Stimulated activated CD4-positive, alpha-beta T cell treated with anti-CD3 and anti-CD28 coated beads, Interleukin-4, amount 100 ng/mL, for 4 hours (primary cell): ENCODE measurements at regions not wholly inside any gene's neighbourhood (a gene's known extent, or its start where the extent isn't known, plus 50 kb on each side); places are given as distances from the start of the nearest gene placed in this dataset.

Experiments used
- DNase-seq, 2 experiments: peaks; one replicate each; pipeline ENCODE4 v3.0.0-alpha.2; 2020

DNA sequence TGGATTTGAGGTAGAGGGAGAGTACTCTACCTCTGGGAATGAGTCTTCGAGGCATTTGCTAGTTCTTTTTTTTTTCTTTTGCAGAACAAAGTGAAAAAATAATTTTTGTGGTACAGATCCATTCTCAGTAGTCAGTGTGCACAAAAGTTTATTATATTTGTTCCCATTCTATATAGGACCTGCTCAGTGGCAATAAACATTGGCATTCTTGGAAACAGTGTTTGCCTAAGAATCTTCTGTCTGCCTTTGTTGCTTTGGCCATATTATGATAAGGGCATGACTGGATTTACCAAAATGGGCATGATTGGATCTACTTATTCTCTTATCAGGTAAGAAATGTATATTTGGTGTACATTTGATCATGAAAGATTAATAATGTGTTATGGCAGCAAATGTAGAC lies 583.3 kb downstream of the PLCL1 start:
- no peak for DNase-seq

DNA sequence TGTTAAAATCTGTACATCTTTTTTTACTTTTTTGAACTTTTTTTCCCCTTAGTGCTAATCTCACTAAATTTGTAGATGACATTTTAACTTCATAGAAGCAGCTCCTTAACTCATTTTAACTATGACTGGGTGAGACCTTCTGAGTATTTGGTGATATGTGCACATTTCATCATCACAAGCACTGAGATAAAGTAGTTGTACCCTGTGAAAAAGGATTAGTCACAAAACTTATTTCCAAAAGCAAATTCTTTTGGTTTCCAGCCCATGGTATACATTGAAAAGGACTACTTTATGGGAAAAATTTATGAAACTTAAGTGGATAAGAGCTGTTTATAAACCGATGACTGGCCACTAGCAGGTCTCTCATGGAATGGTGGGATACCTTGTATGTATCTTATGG lies 581.5 kb downstream of the PLCL1 start:
- DNase-seq: no peak

DNA sequence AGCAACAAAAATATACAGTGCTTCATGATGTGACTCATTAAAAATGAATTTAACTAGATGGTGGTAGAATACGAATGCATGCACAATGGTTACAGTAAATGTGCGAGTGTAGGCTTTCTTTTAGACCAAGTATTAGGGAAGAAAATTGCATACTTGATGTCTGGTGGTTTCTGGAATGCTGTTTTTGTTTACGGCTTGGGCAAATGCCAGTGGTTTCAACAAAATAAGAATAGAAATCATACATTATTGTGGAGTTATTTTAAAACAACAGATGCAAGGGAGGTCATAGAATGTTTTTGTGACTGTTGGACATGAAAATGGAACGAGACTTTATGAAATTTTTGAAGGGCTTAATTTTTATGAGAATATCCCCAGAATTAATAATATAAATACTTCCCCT lies 580.9 kb downstream of the PLCL1 start:
- no peak for DNase-seq

DNA sequence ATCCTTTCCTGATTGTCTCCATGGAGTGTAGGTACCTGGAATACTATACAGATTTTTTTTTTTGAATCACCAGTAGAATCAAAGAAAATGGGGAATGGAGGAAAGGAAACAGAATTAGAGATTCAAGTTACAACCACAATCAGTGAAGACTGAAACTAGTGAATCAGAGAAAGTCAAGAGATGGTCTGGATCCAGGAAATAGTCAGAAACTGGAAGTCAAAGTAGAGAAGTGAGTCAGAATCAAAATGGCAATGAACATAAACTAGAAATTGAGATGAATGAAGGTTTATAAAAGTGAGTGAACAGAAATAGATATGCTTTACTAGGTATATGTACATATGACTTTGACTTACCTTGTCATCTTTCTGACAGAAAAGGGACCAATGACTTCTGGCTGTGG lies 579.0 kb downstream of the PLCL1 start:
- no peak for DNase-seq

DNA sequence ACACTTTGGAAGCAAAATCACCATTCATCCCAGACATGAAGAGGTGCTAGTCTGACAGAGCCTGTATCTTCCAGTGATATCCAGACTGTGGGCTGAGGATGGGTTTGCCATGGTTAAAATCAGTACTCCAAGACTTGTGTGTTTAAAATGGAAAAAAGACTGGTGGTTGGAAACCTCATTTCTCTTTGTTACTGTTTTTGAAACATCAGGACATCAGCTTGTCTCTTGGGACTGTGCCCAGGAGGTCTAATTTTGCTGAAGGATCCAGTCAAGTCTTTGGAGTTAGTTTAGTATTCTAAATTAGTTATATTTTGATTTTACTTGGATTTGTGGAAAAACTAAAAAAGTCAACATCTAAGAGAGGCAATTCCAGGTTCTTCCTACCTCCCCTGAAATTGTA lies 578.4 kb downstream of the PLCL1 start:
- DNase-seq: no peak

DNA sequence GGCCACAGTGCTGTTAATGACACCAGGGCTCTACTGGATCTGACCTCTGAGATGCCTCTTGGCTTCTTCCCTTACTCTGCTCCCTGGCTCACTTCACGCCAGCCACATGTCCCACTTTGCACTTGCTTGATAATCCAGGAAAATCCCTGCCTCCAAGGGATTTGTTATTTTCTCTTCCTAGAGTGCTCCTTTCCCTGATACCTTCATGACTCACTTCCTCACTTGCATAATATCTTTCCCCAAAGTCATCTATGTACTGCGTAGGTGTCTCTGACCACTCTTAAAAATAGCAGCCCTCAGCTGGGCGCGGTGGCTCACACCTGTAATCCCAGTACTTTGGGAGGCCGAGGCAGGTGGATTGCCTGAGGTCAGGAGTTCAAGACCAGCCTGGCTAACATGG lies 572.3 kb downstream of the PLCL1 start:
- DNase-seq: no peak

DNA sequence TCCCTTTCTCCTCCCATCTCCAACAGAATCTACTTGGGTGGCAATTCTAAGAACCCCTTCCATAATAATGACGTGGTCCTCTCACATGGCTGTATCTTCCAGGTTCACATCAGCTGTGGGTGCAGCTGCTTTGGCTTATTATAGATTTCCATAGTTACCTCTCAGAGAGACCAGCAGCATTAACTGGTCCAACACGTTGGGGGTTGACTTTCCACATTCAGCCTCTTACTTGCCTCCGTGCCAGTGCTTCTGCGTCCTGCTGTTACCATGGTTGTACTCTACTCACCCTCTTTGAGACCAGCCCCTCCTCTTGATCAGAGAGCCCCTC lies 570.7 kb downstream of the PLCL1 start:
- no peak for DNase-seq

DNA sequence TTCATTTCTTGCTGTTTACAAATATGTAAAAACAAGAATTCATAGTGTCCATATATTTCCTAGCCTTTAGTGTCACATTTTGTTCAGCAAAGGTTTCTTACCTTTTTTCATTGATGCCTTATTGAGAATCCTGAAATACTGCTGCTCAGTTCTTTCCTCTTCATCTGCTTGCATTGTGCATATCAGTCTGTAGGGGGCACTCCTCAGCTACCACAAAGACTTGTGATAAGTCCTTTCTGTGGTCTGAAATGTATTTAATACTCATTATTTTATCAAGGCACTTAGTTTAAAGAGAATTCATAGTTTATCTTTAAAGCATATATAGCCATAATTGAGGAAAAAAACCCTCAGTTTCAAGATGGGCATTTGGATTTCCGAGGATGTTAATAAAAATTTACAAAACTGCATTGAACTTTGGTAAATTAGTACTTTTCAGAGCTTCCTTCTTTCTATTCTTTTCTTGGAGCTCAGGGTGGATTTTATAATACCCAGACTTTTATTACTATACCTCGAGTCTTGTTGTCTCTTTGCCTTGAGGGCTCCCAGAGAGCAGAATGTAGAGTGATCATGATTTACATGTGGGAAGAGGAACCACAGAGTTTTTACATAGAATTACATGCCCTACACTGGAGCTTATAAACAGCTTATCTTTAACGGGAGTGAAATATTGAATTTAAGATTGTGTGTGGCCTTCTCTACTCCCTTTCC lies 570.1 kb downstream of the PLCL1 start:
- no peak for DNase-seq

DNA sequence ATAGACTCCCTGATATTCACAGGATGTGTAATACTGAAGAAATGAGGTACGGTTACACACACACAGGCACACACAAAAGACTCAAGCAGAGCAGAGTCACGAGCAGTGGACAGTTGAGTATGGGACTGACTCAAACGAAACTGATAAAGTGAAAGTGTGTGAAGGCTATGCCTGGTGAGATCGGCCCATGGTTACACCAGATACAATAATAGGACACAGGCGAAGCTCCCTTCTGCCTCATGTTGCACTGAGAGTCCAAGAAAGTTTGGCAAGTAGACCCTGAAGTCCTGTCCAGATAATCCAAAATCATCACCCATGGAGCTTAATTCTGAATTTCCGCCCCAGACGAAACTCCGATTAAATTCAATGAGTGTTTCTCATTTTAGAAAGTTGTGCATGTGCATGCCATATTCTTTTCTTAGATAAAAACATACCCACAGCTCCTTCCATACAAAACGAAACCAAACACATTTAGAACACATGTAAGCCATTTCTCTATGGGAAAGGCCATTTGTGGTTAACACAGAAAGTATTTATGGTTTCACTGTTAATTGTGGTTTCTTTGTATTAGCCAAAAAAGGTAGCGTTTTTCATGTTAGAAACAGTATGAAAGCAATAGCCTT lies 567.6 kb downstream of the PLCL1 start:
- DNase-seq: no peak

DNA sequence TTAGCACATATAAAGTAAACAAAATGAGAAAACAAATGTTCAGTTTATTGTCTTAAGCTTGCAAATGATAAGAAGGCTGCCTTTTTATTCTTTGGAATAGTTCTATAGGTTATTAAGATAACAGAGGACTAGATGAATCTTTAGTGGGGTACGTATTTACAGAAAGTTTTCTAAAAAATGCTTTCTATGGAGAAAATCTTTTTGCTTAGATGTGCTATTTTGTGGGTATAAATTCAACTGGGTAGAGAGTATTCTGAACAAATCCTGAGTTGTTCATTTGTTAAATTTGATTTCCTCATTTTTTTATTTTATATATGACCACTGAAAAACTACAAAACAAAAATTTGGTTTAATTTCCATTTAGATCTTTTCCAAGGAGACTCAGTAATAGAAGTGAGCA lies 566.9 kb downstream of the PLCL1 start:
- DNase-seq: no peak

DNA sequence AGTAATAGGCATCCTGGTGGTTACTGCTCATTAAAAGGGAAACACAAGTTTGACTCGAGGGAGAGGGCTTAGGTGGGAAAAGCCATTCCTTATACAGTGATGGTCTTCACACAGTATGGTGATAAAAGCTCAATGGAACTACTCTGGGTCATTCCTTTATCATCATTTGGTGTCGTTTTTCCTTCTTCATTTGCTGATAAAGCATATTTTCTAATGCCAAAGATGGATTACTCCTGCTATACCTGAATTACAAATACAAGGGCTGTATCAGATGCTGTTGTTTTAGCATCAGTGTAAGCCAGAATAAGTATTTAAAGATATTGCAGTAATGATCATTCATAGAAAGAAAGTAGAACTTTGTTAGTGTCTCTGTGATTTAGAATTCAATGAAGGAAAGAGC lies 563.7 kb downstream of the PLCL1 start:
- no peak for DNase-seq

DNA sequence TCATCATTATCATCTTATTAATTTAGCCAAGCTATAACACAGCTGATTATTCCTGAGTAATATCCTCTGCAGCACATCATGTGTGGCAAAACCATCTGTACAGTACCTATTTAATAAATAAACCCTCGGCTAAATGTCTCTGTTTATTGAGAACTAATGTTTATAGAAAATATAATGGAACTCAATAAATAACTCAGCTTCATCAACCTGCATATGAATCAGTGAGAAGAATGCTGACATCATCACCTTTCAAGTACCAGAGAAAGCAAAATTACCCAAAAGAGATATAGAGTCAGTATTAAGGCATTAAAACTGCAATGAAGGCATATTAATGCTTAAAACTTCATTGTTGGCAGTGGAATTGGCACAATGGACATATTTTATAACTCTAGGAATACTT lies 558.3 kb downstream of the PLCL1 start:
- no peak for DNase-seq

DNA sequence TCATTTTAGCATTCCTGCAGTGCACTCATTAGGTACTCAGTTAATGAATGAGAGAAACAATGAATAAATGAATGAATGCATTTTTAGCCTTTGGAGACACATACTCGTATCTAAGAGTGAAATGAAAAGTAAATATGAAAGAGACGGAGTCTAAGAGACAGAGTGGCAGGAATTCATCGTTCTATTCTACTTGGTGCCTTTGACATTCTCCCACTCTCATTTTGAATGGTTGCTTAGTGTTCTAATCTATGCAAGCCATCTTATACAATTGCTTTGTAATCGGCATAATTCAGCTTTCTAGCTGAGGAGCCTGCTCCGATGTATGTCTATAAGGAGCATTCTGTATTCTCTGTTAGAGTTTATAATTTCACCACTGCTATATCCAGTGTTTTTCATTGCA lies 554.9 kb downstream of the PLCL1 start:
- no peak for DNase-seq

DNA sequence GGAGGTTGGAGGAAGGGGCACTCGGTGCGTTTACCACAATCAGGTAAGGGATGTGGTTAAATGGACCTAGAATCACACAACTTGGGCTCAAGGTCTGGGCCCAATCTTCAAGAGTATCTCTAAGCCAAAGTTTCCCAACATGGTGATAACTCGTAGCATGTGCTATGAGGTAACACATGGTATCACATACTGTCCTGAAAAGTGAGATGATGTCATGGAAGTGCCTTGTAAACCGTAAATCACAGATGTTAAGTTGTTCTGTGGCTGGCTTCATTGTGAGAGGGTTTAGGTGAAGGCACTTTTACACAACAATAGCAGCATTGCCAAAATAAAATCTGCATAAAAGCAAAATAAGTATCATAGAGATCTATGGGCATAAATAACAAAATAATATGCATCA lies 551.8 kb downstream of the PLCL1 start:
- no peak for DNase-seq

DNA sequence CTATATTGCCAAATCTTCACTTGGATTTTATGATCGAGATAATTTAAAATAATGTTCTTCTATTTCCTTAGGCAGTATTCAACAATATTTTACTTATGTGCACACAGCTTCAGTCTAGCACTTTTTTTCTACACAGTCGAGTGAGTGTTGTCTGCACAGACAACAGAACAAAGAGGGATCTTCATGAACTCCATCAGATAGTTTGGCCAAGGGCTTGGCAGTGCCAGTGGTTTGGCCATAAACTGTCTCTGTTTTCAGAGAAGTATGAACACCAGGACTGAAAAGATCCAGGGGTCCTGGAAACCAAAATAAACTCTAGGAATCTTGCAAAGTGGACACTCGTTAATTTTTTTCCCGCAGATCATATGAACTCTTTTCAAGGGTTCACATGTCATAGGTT lies 547.3 kb downstream of the PLCL1 start:
- DNase-seq: no peak

DNA sequence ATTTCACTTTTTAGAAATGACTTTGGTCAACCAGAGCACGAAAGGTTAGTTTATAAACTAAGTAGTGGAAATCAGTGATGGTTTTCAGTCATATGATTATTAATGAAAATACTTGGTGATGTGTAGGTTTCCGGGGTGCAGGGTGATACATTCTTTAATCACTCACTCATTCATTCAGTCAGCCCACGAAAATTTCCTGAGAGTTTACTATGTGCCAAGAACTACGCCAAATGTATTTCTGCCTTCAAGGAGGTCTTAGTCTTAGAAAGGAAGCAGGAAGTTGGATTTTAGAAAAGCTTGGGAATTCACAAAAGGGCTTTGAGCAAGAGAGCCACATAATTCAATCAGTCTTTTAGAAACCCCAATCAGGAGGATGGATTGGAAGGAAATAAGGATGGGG lies 543.6 kb downstream of the PLCL1 start:
- DNase-seq: no peak

DNA sequence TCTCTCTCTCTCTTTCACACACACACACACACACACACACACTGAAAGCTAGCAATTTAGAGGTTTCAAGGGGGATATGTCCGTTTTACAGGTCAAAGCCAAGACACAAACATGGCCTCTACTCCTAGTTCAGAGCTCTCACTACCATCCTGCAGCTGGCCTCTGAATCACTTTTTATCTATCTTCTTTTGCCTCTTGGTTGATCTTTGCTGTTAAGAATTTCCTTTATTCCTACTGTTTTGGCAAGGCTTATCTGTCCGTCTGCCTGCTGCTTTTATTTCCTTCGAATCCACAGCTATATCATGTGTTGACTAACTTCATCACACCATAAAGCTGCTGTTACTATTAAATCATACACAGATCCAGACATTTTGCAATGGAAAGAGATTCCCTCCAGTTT lies 543.0 kb downstream of the PLCL1 start:
- no peak for DNase-seq

DNA sequence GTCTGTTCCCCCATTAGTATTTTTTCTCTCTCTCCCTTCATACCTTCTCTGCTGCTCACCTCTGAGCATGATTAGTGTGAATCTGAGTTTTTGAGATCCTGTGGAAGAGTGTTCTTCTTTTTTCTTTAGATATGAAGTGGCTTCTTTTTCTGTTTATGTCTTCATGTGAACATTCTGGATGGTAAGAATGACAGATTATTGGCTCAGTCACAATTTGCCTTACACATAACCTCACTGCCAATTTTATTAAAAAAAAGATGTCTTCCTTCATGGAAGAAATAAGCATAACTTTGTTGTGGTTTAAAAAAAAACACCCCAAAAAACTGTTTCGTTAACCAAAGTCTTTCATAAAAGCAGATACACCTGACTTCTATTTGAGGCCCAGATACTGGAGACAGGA lies 539.1 kb downstream of the PLCL1 start:
- no peak for DNase-seq

DNA sequence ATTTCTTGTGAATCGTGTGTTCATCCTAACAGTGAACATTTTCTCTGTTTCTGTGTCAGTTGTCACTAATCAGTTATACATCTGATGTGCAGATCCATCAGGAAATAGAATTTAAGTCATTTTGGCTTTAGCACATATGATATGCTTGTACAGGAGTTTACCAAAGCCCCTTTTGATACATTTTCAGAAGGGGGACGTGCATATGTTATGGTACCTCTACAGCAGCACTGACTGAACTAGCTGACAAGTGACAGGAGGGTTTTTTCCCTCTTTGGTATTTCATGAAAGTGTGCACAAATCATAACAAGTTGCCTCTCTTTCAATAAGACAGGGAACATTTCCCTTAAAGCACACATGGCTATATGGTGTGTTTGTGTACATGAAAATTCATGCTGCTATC lies 536.5 kb downstream of the PLCL1 start:
- no peak for DNase-seq

DNA sequence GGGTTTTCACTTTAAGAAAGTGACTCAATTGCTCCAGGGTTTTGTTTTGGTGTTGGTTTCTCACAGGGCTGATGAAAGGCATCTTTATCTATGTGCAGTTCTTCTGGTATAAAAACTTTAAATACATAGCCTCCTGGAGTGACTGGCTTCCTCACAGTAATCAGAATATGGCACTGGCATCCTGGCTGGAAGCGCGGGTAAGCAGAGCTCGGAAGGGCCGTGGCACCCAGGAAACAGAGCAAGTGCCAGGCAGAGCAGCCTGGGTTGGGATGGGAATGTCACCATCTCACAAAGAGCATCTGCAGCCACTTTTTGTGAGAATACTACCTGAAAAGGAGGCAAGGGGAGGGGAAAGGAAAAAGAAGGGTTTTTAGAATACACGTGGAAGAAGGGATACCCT lies 534.7 kb downstream of the PLCL1 start:
- DNase-seq: no peak

DNA sequence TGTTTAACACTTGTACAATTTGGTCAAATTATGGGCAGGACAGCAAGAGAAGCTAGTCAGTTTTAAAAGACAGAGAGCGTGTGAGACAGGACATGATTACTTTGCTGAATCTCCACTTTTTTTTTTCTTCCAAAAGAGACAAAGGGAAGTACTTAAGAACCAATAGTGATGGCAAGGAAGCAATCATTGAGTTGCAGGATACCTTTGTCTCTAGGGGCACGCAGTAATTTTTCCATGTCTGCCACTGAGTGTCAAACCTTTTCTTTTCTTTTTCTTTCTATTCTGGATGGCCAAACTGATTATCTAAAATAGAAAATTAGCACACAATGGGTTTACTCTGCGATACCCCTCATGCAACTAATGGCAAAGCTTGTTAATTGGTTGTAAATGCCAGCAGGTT lies 533.0 kb downstream of the PLCL1 start:
- no peak for DNase-seq

DNA sequence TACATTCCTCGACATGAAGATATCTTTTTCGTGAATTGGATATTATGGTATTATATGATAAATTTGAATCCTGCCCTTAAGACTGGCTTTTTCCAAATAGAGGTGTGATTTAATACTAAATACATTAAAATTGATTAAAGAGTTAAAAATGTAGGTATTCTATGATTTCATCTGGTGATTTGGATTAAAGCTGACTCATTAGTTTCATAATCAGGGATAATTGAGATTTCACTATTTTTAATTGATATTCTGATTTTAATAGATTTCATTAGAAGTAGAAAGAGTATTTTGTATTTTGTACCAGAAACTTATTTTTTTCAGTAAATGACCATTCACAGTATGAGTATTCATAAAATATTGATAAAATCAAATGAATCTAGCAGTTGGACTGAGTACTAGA lies 524.1 kb downstream of the PLCL1 start:
- DNase-seq: no peak

DNA sequence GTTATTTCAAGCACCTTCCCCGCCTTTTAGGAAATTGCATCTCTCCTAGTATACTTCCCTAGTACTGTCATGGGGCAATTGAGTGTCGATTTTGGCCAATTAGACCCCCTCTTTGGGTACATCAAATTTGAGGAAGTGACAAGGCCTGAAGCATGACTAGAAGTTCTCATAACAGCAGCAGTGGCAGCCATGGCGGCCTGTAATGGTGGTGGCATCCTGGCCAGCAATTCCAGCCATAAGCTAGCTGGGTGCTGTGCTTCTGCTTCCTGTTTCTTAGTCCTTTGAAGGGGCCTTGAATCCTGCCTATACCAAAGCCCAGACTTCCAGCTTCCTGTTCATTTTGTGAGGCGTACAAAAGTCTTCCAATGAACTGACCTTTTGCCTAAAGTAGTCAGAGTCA lies 523.1 kb downstream of the PLCL1 start:
- DNase-seq: no peak

DNA sequence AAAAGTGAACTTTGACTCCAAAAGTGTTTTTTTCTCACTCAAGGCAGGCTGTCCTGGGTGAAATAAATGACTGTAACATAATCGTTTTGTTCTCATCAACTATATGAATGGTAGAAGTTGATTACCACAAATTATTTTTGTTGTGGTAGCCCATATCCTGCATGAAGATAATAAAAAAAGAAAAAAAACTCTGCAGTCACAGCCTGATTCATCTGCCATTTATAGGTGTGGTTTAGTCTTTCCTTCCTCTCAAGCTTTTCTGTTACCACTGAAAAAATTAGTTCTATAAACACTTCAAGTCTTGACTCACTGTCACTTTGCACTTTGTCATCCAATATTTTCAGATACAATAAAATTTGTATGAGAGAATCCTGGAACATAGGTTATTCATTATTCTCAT lies 522.0 kb downstream of the PLCL1 start:
- DNase-seq: no peak

DNA sequence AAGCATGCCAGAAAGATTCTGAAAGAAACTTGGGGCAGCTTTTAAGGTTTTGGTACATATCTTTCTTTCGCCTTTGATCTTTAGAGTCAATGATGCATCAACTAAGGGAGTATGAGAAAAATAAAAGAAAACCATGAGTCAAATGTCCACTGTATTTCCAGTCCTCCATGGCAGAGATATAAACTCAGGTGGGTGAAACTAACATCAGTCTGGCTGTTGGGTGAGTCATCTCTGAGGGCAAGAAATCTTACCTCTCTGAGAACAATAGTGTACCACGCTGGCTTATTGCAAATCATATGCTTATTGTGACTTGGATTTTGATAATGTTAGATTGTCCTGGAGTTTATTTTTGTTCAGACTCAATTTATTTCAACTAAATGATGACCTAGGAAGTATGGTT lies 521.0 kb downstream of the PLCL1 start:
- no peak for DNase-seq

DNA sequence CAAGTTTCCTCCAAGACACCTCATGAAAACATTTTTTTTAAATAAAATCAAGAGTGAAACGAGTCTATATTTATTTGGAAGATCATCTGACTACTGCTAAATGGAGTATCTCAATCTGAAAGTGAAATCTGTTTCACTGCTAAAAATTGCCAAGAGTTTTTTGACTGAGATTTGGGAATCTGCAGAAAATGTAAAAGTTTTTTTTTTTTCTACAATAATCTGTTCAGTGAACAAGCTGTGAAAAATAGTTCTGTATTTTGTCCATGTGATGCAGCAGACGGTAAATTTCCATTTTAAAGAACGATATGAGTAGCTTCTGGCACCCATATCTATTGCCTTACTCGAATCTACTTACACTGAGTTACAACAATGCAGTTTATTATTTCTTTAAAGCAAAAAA lies 519.7 kb downstream of the PLCL1 start:
- DNase-seq: no peak
